ENCODE measurements at regions not wholly inside any gene's neighbourhood (a gene's known extent, or its start where the extent isn't known, plus 50 kb on each side); places are given as distances from the start of the nearest gene placed in this dataset.

DNA sequence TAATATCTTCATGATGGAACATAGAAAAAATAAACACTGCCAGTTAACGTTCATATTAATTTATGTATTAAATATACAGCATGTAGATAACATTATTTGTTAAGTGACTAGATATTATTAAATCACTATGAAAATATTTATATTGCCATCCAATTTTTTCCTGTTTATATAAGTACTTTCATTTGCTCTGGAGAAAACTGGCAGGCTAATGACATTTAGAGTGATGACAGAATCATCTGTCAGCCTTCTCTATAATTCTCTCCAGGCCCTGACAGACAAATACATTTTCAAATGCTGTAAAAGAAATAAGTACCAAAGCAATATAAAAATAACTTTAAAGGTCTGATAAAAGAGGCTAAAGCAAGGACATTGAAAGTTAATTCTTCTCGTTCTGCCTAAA is 2556.7 kb upstream of the PCDH20 start:
- WGBS (ENCODE audit: low lambda C conversion rate, missing lambda C conversion rate), result 83% methylated on average over 2 of the region's 2 CpGs
- no peak for DNase-seq (ENCODE audit: low spot score)

GRCh38 chr13:63954683-63955082 is 2539.0 kb upstream of the PCDH20 start:
- Histone ChIP-seq H3K4me1 (ENCODE audit: insufficient read depth) (no peaks in the 10 kb centered on the region), H3K4me2 (no peak overlapping the region), H3K4me3 (no peak overlapping the region), H3K9me3 (ENCODE audit: low read depth) (no peaks in the 10 kb centered on the region), H3K79me2 (no peaks in the 10 kb centered on the region), H3K27ac (no peak overlapping the region), H2AFZ (no peak overlapping the region), H3K9me2 (replicated peaks; ENCODE audit: insufficient read depth) (no peaks in the 10 kb centered on the region), H3K27me3 (no peaks in the 10 kb centered on the region), H4K20me1 (ENCODE audit: insufficient read depth, poor library complexity, severe bottlenecking) (no peaks in the 10 kb centered on the region), H3K36me3 (replicated peaks; ENCODE audit: insufficient read depth, low read depth) (no peaks in the 10 kb centered on the region)
- TF ChIP-seq EZH2 (IDR thresholded peaks at IDR 0.05; ENCODE audit: borderline replicate concordance) (no peak), EZH2phosphoT487 (IDR thresholded peaks at IDR 0.05; ENCODE audit: low read depth, severe bottlenecking, unreplicated experiment) (no peak), CTCF (IDR thresholded peaks at IDR 0.05; ENCODE audit: poor library complexity) (no peak)
- no peak for DNase-seq (ENCODE audit: low spot score)
- 90% methylated on average over 1 of the region's 1 CpG for WGBS (ENCODE audit: low lambda C conversion rate, missing lambda C conversion rate)

More for the DNA sequence above, 2556.7 kb upstream of the PCDH20 start:
- Histone ChIP-seq H4K20me1 (ENCODE audit: insufficient read depth, poor library complexity, severe bottlenecking) (no peaks in the 10 kb centered on the region), H3K27me3 (no peaks in the 10 kb centered on the region), H3K4me1 (ENCODE audit: insufficient read depth) (no peaks in the 10 kb centered on the region), H3K36me3 (replicated peaks; ENCODE audit: insufficient read depth, low read depth) (no peaks in the 10 kb centered on the region), H3K4me2 (no peak overlapping the region), H3K27ac (no peak overlapping the region), H2AFZ (no peak overlapping the region), H3K9me2 (replicated peaks; ENCODE audit: insufficient read depth) (no peaks in the 10 kb centered on the region), H3K4me3 (no peak overlapping the region), H3K9me3 (ENCODE audit: low read depth) (no peaks in the 10 kb centered on the region), H3K79me2 (no peaks in the 10 kb centered on the region)
- TF ChIP-seq EZH2 (IDR thresholded peaks at IDR 0.05; ENCODE audit: borderline replicate concordance) (no peak), CTCF (IDR thresholded peaks at IDR 0.05; ENCODE audit: poor library complexity) (no peak), EZH2phosphoT487 (IDR thresholded peaks at IDR 0.05; ENCODE audit: low read depth, severe bottlenecking, unreplicated experiment) (no peak)

GRCh38 chr13:63948045-63948444 is 2532.4 kb upstream of the PCDH20 start:
- Histone ChIP-seq H3K4me1 (ENCODE audit: insufficient read depth) (no peaks in the 10 kb centered on the region), H3K9me2 (replicated peaks; ENCODE audit: insufficient read depth) (no peaks in the 10 kb centered on the region), H3K27me3 (no peaks in the 10 kb centered on the region), H3K9me3 (ENCODE audit: low read depth) (no peaks in the 10 kb centered on the region), H3K27ac (no peak overlapping the region), H2AFZ (no peak overlapping the region), H3K4me3 (no peak overlapping the region), H3K79me2 (no peaks in the 10 kb centered on the region), H4K20me1 (ENCODE audit: insufficient read depth, poor library complexity, severe bottlenecking) (no peaks in the 10 kb centered on the region), H3K36me3 (replicated peaks; ENCODE audit: insufficient read depth, low read depth) (no peaks in the 10 kb centered on the region), H3K4me2 (no peak overlapping the region)
- no peak for TF ChIP-seq EZH2 (IDR thresholded peaks at IDR 0.05; ENCODE audit: borderline replicate concordance)
- no peak for TF ChIP-seq CTCF (IDR thresholded peaks at IDR 0.05; ENCODE audit: poor library complexity)
- TF ChIP-seq EZH2phosphoT487 (IDR thresholded peaks at IDR 0.05; ENCODE audit: low read depth, severe bottlenecking, unreplicated experiment), result no peak
- DNase-seq (ENCODE audit: low spot score), result no peak
- 90% methylated on average over 3 of the region's 3 CpGs for WGBS (ENCODE audit: low lambda C conversion rate, missing lambda C conversion rate)

DNA sequence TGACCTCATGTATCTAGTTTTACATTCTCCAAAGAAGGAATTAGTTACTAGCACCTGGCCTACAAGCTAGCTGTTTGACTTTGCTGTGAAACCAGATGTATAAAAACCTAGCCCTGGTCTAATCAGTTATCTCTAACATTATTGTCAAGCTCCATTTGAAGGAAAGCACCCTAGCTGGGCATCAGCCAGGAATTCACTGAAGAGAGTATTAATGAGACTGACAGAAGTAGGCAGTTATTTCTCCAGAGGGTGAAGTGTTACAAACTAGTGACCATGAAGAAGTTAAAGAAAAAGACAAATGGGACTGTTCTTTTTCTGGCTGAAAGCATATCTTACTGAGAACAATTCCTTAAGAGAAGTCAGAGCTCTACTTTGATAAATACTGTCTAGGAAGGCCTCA is 2529.3 kb upstream of the PCDH20 start:
- no peaks in the 10 kb centered on the region for H3K9me2 ChIP-seq (replicated peaks; ENCODE audit: insufficient read depth)
- H3K27ac ChIP-seq, result no peak overlapping the region
- H3K4me2 ChIP-seq, result no peak overlapping the region
- TF ChIP-seq EZH2phosphoT487 (IDR thresholded peaks at IDR 0.05; ENCODE audit: low read depth, severe bottlenecking, unreplicated experiment) (no peak), CTCF (IDR thresholded peaks at IDR 0.05; ENCODE audit: poor library complexity) (no peak), EZH2 (IDR thresholded peaks at IDR 0.05; ENCODE audit: borderline replicate concordance) (no peak)
- no peaks in the 10 kb centered on the region for H3K27me3 ChIP-seq
- no peaks in the 10 kb centered on the region for H3K36me3 ChIP-seq (replicated peaks; ENCODE audit: insufficient read depth, low read depth)
- no peaks in the 10 kb centered on the region for H4K20me1 ChIP-seq (ENCODE audit: insufficient read depth, poor library complexity, severe bottlenecking)
- no peaks in the 10 kb centered on the region for H3K4me1 ChIP-seq (ENCODE audit: insufficient read depth)
- no peak overlapping the region for H2AFZ ChIP-seq
- no peak overlapping the region for H3K4me3 ChIP-seq
- H3K79me2 ChIP-seq, result no peaks in the 10 kb centered on the region
- no peaks in the 10 kb centered on the region for H3K9me3 ChIP-seq (ENCODE audit: low read depth)
- no peak for DNase-seq (ENCODE audit: low spot score)

Data from hepatocyte (in vitro differentiated cells).